NCI-H345 treated with DMSO at 0.1 percent for 48 hours (cell line): ENCODE measurements at regions not wholly inside any gene's neighbourhood (a gene's known extent, or its start where the extent isn't known, plus 50 kb on each side); places are given as distances from the start of the nearest gene placed in this dataset.
"Not testable (repeated sequence)": the region's sequence is repeated elsewhere in the genome, so short reads cannot be mapped to it uniquely, and the experiment has no call there.

Source experiments
- DNase-seq: peaks from one replicate; lab custom pipeline; 2025; ENCODE audit not compliant: unreplicated experiment; lab: John Stamatoyannopoulos, UW

DNA sequence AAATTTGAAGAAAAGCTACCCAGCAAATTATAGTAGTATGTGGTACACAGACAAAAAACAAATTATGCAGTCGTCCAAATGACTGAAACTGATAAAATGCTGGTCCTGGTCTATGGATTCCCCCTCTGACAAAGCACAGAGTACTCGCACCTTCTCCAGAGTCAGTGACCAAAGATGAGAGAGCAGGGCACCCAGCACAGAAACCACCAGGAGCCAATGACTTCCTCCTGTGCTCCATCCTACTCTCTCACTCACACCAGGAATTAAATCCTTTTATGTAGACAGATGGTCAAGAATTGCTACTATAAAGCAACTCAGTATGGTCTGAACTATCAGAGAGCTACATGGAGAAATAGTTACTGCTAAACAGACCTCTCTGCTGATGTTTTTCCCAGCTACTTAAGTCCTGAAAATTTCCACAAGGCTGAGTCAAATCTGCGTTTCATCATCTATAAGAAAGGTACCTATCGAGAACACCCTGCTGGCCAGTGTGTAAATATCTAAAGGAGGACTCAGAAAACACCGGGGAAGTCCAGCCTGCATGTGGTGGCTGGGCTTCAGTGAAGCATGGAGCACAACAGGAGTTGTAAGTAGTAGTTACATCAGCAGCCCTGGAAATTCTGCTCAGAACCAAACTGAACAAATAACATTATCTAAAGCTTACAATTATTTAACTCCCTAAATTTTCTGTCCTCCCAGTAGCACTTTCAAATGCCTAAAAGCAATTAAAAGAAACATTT is 84.5 kb upstream of the FBXO28 start:
- DNase-seq, result not testable (repeated sequence)

DNA sequence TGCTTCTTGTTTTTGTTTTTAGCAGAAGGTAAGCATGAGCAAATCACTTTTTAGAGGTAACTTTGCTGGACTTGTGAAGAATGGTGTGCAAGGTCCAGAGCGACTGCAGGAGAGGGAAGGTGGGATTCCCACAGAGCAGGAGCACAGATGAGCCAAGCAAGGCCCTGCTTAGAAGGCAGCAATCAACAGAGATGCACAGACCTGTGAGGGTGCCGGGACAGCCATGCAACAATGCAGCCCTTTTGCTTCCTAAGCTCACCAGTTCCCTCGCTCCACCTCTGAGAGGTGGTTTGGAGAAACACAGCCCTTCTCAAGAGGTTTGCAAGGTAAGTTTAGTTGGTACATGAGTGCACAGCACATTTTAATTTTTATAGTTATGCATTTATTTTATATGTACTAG is 85.1 kb upstream of the FBXO28 start:
- DNase-seq, result not testable (repeated sequence)

DNA sequence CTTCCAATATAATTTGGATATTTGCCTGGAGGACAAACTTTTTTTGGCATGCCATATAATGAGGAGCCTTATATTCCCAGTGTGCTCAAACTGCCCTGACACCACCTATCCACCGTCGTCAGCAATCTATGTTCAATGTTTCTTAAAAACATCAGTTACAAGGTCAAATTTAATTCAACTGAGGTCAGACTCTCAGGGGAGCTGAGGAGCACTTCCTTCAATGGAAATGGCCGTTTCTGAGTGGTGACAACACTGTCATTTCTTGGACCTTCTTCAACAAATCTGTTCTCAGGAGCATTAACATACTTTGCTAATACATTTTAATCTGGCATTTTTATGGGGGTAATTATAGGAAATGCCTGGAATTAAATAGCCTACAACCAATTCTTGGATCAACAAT is 90.8 kb upstream of the FBXO28 start:
- DNase-seq, result not testable (repeated sequence)

- not testable (repeated sequence) for DNase-seq
Measured at GRCh38 chr1:224022249-224022970, 91.5 kb upstream of the FBXO28 start.

GRCh38 chr1:224019866-224020265 is 94.0 kb upstream of the FBXO28 start:
- not testable (repeated sequence) for DNase-seq

DNA sequence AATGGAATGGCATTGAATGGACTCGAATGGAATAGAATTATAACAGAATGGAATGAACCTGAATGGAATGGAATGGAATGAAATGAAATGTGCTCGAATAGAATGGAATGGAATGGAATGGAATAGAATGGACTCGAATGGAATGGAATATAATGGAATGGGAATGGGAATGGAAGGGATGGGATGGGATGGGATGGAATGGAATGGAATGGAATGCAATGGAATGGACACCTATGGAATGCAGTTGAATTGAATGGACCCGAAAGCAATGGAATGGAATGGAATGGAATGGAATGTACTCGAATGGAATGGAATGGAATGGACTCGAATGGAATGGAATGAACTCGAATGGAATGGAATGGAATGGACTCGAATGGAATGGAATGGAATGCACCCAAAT is 98.1 kb upstream of the FBXO28 start:
- not testable (repeated sequence) for DNase-seq

DNA sequence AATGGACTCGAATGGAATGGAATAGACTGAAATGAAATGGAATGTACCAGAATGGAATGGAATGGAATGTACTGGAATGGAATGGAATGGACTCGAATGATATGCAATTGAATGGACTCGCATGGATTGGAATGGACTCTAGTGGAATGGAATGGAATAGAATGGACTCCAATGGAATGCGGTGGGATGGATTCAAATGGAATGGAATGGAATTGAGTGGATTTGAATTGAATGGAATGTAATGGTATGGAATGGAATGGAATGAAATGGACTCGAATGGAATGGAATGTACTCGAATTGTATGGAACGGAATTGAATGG is 99.6 kb upstream of the FBXO28 start:
- no peak for DNase-seq

DNA sequence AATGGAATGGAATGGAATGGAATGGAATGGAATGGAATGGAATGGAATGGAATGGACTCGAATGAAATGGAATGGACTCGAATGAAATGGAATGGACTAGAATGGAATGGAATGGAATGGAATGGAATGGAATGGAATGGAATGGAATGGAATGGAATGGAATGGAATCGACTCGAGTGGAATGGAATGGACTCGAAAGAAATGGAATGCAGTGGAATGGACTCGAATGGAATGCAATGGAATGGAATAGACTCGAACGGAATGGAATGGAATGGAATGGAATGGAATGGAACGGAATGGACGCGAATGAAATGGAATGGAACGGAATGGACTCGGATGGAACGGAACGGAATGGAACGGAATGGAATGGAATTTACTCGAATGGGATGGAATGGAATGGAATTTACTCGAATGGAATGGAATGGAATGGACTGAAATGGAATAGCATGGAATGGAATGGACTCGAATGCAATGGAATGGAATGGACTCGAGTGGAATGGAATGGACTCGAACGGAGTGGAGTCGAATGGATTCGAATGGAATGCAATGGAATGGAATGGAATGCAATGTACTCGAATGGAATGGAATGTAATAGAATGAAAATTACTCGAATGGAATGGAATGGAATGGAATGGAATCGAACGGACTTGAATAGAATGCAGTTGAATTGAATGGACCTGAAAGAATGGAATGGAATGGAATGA is 100.1 kb upstream of the FBXO28 start:
- DNase-seq, result not testable (repeated sequence)

- DNase-seq, result not testable (repeated sequence)
Measured at GRCh38 chr1:224012807-224013434, 101.0 kb upstream of the FBXO28 start.

- not testable (repeated sequence) for DNase-seq
Measured at GRCh38 chr1:224012162-224012561, 101.7 kb upstream of the FBXO28 start.

GRCh38 chr1:224011751-224012150 is 102.2 kb upstream of the FBXO28 start:
- not testable (repeated sequence) for DNase-seq

DNA sequence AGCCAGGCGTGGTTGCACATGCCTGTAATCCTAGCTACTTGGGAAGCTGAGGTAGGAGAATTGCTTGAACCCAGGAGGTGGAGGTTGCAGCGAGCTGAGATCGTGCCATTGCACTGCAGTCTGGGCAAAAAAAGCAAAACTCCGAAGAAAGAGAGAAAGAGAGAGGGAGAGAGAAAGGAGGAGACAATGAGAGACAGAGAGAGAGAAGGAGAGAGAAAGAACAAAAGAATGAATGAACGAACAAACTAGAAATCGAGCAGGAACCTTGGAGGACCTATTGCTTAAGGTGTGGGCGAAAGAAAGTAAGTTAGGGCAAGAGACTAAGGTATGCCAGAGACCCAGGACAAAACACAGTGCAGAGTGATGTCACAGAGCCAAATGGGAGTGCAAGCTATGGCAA is 102.8 kb upstream of the FBXO28 start:
- DNase-seq, result not testable (repeated sequence)

DNA sequence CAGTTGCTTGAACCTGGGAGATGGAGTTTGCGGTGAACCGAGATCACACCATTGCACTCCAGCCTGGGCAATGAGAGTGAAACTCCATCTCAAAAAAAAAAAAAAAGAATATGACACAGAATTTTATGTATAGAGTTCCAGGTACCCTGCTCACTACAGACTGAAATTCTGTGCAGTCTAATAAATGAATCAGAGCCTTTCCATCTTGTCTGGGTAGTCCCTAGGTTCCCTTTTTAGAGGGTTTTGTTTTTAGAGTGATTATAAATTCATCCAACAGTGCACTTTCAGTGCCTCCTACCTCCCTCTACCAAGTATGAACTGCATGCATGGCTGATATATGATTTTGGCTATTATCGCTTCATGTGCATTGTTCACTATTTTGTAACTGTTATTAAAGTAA is 107.9 kb upstream of the FBXO28 start:
- DNase-seq, result not testable (repeated sequence)

GRCh38 chr1:224004552-224005315 is 109.2 kb upstream of the FBXO28 start:
- not testable (repeated sequence) for DNase-seq

GRCh38 chr1:224003896-224004295 is 110.0 kb upstream of the FBXO28 start:
- not testable (repeated sequence) for DNase-seq

GRCh38 chr1:224001757-224002156 is 112.2 kb upstream of the FBXO28 start:
- not testable (repeated sequence) for DNase-seq

- DNase-seq, result not testable (repeated sequence)
Measured at GRCh38 chr1:223999761-224000160, 114.2 kb upstream of the FBXO28 start.

DNA sequence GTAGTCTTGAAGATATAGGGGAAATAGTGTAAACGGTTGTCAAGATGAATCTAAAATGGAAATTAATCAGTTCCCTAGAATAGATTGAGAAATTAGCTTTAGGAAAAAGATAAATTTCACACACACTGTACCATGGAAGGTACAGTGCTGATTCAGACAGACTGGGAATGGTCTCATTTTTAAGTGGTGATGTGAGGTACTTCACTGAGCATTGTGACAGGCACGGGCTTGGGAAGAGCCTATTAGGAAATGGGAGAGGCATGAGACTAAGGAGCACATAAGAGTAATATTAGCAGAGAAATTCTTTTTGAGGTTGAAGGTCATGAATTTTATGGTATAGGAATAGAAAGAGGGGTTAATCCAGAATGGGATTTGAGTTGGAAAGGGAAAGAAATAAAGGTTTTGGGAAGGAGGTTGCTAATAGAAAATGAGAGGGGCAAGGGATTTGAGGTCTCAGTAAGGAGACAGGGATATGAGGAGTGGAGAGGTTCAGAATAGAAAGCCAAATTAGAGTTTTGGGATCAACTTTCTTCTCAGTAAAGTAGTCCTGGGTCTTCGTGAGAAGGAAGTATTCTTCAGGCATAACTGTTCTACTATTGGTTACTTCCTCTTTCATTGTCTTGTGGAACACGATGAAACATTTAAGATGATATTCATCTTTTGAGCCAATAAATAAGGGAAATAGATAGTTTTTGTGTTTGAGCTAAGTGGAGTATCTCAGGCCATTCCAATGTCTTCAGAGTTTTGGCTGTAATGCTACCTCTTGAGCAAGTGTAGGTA is 115.0 kb upstream of the FBXO28 start:
- DNase-seq, result not testable (repeated sequence)

DNA sequence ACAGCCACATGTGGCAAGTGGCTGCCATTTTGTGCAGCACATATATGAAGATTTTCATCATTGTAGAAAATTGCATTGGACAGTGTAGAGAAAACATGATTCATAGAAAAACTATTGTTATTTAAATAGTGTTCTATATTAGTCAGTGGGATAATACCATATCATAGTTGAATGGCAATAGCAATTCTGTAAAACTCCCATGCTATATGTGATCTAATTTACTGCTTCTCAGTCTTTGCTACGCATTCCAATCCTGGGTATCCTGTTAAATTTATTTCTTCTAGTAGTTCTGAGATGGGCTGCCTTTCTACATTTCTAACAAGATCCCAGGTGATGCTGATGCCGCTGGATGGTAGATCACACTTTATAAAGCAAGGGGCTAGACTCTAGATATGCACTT is 117.5 kb upstream of the FBXO28 start:
- not testable (repeated sequence) for DNase-seq
